ENCODE measurements at regions not wholly inside any gene's neighbourhood (a gene's known extent, or its start where the extent isn't known, plus 50 kb on each side); places are given as distances from the start of the nearest gene placed in this dataset.

GRCh38 chr16:64172652-64173051 is 949.2 kb downstream of the CDH11 start:
- TF ChIP-seq SPI1 (IDR thresholded peaks at IDR 0.05; ENCODE audit: borderline replicate concordance, low read depth), result no peak
- TF ChIP-seq GABPA (IDR thresholded peaks at IDR 0.05; ENCODE audit: low read depth), result no peak
- TF ChIP-seq, protein P1, sequence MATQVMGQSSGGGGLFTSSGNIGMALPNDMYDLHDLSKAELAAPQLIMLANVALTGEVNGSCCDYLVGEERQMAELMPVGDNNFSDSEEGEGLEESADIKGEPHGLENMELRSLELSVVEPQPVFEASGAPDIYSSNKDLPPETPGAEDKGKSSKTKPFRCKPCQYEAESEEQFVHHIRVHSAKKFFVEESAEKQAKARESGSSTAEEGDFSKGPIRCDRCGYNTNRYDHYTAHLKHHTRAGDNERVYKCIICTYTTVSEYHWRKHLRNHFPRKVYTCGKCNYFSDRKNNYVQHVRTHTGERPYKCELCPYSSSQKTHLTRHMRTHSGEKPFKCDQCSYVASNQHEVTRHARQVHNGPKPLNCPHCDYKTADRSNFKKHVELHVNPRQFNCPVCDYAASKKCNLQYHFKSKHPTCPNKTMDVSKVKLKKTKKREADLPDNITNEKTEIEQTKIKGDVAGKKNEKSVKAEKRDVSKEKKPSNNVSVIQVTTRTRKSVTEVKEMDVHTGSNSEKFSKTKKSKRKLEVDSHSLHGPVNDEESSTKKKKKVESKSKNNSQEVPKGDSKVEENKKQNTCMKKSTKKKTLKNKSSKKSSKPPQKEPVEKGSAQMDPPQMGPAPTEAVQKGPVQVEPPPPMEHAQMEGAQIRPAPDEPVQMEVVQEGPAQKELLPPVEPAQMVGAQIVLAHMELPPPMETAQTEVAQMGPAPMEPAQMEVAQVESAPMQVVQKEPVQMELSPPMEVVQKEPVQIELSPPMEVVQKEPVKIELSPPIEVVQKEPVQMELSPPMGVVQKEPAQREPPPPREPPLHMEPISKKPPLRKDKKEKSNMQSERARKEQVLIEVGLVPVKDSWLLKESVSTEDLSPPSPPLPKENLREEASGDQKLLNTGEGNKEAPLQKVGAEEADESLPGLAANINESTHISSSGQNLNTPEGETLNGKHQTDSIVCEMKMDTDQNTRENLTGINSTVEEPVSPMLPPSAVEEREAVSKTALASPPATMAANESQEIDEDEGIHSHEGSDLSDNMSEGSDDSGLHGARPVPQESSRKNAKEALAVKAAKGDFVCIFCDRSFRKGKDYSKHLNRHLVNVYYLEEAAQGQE (IDR thresholded peaks at IDR 0.05; ENCODE audit: insufficient replicate concordance, low read depth), result no peak
- TF ChIP-seq, protein P2, sequence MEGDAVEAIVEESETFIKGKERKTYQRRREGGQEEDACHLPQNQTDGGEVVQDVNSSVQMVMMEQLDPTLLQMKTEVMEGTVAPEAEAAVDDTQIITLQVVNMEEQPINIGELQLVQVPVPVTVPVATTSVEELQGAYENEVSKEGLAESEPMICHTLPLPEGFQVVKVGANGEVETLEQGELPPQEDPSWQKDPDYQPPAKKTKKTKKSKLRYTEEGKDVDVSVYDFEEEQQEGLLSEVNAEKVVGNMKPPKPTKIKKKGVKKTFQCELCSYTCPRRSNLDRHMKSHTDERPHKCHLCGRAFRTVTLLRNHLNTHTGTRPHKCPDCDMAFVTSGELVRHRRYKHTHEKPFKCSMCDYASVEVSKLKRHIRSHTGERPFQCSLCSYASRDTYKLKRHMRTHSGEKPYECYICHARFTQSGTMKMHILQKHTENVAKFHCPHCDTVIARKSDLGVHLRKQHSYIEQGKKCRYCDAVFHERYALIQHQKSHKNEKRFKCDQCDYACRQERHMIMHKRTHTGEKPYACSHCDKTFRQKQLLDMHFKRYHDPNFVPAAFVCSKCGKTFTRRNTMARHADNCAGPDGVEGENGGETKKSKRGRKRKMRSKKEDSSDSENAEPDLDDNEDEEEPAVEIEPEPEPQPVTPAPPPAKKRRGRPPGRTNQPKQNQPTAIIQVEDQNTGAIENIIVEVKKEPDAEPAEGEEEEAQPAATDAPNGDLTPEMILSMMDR (IDR thresholded peaks at IDR 0.05; ENCODE audit: insufficient read depth, low read length), result no peak
- Histone ChIP-seq H3K27me3 (ENCODE audit: insufficient read depth, poor library complexity, severe bottlenecking) (no peaks in the 10 kb centered on the region), H3K4me3 (replicated peaks; ENCODE audit: insufficient read depth, low read length) (no peak overlapping the region), H3K27ac (replicated peaks) (no peak overlapping the region)
- DNase-seq (ENCODE audit: low read depth in 1 of 2, low spot score in 1 of 2), result no peak

GRCh38 chr16:64172226-64172625 is 949.6 kb downstream of the CDH11 start:
- no peak overlapping the region for H3K4me3 ChIP-seq (replicated peaks; ENCODE audit: insufficient read depth, low read length)
- H3K27ac ChIP-seq (replicated peaks), result no peak overlapping the region
- no peak for TF ChIP-seq SPI1 (IDR thresholded peaks at IDR 0.05; ENCODE audit: borderline replicate concordance, low read depth)
- DNase-seq (ENCODE audit: low read depth in 1 of 2, low spot score in 1 of 2), result no peak
- H3K27me3 ChIP-seq (ENCODE audit: insufficient read depth, poor library complexity, severe bottlenecking), result no peaks in the 10 kb centered on the region

- H3K27me3 ChIP-seq (ENCODE audit: insufficient read depth, poor library complexity, severe bottlenecking), result no peaks in the 10 kb centered on the region
- no peak overlapping the region for H3K4me3 ChIP-seq (replicated peaks; ENCODE audit: insufficient read depth, low read length)
- no peak overlapping the region for H3K27ac ChIP-seq (replicated peaks)
- TF ChIP-seq POLR2AphosphoS5 (IDR thresholded peaks at IDR 0.05; ENCODE audit: low read depth) (no peak), GABPA (IDR thresholded peaks at IDR 0.05; ENCODE audit: low read depth) (no peak), SPI1 (IDR thresholded peaks at IDR 0.05; ENCODE audit: borderline replicate concordance, low read depth) (no peak)
- TF ChIP-seq, protein P1 (IDR thresholded peaks at IDR 0.05; ENCODE audit: insufficient replicate concordance, low read depth), result no peak
- TF ChIP-seq, protein P2 (IDR thresholded peaks at IDR 0.05; ENCODE audit: insufficient read depth, low read length), result no peak
- no peak for DNase-seq (ENCODE audit: low read depth in 1 of 2, low spot score in 1 of 2)
Observed at GRCh38 chr16:64171632-64172031, 950.2 kb downstream of the CDH11 start.

- no peaks in the 10 kb centered on the region for H3K27me3 ChIP-seq (ENCODE audit: insufficient read depth, poor library complexity, severe bottlenecking)
- no peak overlapping the region for H3K27ac ChIP-seq (replicated peaks)
- TF ChIP-seq, protein P2 (IDR thresholded peaks at IDR 0.05; ENCODE audit: insufficient read depth, low read length), result no peak
- TF ChIP-seq, protein P1 (IDR thresholded peaks at IDR 0.05; ENCODE audit: insufficient replicate concordance, low read depth), result no peak
- TF ChIP-seq SPI1 (IDR thresholded peaks at IDR 0.05; ENCODE audit: borderline replicate concordance, low read depth) (no peak), POLR2AphosphoS5 (IDR thresholded peaks at IDR 0.05; ENCODE audit: low read depth) (no peak), GABPA (IDR thresholded peaks at IDR 0.05; ENCODE audit: low read depth) (no peak)
Observed at GRCh38 chr16:64168371-64168770, 953.5 kb downstream of the CDH11 start.

More at GRCh38 chr16:64168371-64168770, 953.5 kb downstream of the CDH11 start:
- H3K4me3 ChIP-seq (replicated peaks; ENCODE audit: insufficient read depth, low read length), result no peak overlapping the region
- DNase-seq (ENCODE audit: low read depth in 1 of 2, low spot score in 1 of 2), result no peak

Data from HL-60 (cell line).